Colonic mucosa (tissue), 4 donors: ENCODE measurements at regions not wholly inside any gene's neighbourhood (a gene's known extent, or its start where the extent isn't known, plus 50 kb on each side); places are given as distances from the start of the nearest gene placed in this dataset.

ENCODE experiments used
- DNase-seq: peaks from one replicate; pipeline ENCODE4 v3.0.0-alpha.2; 2020
- H3K27ac ChIP-seq: fragments of 200-600 bp; one replicate; pipeline ENCODE4 v1.8.0; 2021
- H3K27me3 ChIP-seq: fragments of 200-600 bp; one replicate; pipeline ENCODE4 v1.8.0; 2021
- H3K36me3 ChIP-seq: fragments of 200-600 bp; one replicate; pipeline ENCODE4 v1.8.0; 2021
- H3K4me1 ChIP-seq: fragments of 200-600 bp; one replicate; pipeline ENCODE4 v1.8.0; 2021; ENCODE audit warnings: mild to moderate bottlenecking
- H3K4me3 ChIP-seq: fragments of 200-600 bp; one replicate; pipeline ENCODE4 v1.8.0; 2021
- H3K9ac ChIP-seq, 2 donors: one replicate each; pipeline ENCODE4 v1.7.0; 2013; ENCODE audit warnings: control low read depth in 2 of 2, low read depth in 2 of 2, low read length in 2 of 2
- H3K9me3 ChIP-seq: fragments of 200-600 bp; one replicate; pipeline ENCODE4 v1.8.0; 2021
- CTCF ChIP-seq: fragments of 200-600 bp; IDR thresholded peaks from one replicate; pipeline ENCODE4 v1.8.0; 2022; ENCODE audit warnings: antibody characterized with exemption, mild to moderate bottlenecking
- intact Hi-C: fragments of 100-400 bp; cut with DNase I; formaldehyde crosslinking; loops from one replicate; pipeline ENCODE4 v1.14.1; 2022
- donor health status: healthy.
- donor health status: DM: no; HTN: no; CAD: no.
- donor health status: DM: no; HTN: no; CAD: no.

DNA sequence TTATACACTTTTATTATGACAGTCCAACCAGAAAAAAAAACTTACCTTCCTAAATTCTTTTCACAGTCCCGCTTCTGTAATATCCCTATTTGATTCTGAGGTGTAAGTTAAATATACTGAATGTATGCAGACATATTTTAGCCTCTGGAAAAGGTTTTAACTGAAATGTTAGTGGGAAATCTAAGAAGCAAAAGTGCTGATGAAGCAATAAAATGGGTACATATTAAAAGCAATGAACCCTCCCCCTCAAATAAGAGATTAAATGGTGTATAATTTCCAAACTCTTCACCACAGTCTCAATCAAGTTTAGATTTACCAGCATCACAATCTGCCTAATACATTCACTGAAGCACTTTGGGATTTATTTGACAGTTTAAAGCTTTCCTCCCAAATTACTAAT, 688.3 kb upstream of the DIAPH2 start:
- Histone ChIP-seq H3K27ac (no peak overlapping the region), H3K4me1 (no peaks in the 10 kb centered on the region), H3K27me3 (no peaks in the 10 kb centered on the region)

DNA sequence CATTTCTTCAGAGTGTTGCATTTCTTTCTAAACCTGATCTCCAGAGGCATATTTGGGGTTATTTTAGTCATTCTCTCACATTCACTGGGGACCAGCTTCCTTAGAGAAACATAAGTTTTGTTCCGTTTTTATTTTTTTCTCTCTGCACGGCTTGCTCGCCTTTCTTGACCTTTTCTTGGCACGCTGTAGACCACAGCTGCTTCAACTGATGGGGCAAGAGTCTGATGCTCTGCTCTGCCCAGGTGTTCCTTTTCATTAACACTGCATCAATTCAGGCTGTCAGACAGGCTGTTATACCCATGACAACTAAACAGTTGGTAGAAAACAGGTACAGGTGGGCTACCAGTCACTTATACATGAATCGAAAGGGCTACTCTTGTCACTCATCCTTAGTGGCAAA, 682.2 kb upstream of the DIAPH2 start:
- intact Hi-C loops, result no loop called here
- no peaks in the 10 kb centered on the region for H3K9me3 ChIP-seq
- no peaks in the 10 kb centered on the region for H3K27me3 ChIP-seq
- no peak overlapping the region for H3K4me3 ChIP-seq
- H3K27ac ChIP-seq, result no peak overlapping the region
- TF ChIP-seq CTCF, result no peak
- H3K9ac ChIP-seq, result no peak overlapping the region
- H3K4me1 ChIP-seq, result no peaks in the 10 kb centered on the region
- H3K36me3 ChIP-seq, result no peaks in the 10 kb centered on the region
- DNase-seq, result no peak

More for the DNA sequence above, 688.3 kb upstream of the DIAPH2 start:
- H3K4me3 ChIP-seq, result no peak overlapping the region
- TF ChIP-seq CTCF, result no peak
- H3K36me3 ChIP-seq, result no peaks in the 10 kb centered on the region
- intact Hi-C loops, result no loop called here
- H3K9me3 ChIP-seq, result no peaks in the 10 kb centered on the region
- DNase-seq, result no peak
- no peak overlapping the region for H3K9ac ChIP-seq

DNA sequence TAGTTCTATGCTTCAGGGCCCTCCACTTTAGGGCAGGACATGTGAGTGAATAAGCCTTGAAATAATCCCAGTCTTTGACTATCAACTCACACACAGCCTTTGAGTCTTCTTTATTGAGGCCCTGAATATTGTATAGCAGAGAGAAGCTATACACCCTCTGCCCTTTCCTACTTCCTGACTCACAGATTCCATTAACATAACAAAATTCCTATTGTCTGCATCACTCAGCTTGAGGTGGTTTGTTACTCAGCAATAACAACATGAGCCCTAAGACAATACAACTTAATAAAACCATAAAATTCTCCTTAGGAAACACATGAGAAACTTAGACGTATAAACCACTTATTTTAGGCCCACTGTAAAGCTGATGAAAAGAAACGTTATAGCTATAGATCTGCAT, 680.3 kb upstream of the DIAPH2 start:
- no peak for DNase-seq
- Histone ChIP-seq H3K9me3 (no peaks in the 10 kb centered on the region), H3K4me3 (no peak overlapping the region), H3K9ac (no peak overlapping the region), H3K36me3 (no peaks in the 10 kb centered on the region), H3K27ac (no peak overlapping the region), H3K27me3 (no peaks in the 10 kb centered on the region), H3K4me1 (no peaks in the 10 kb centered on the region)
- no peak for TF ChIP-seq CTCF
- intact Hi-C loops, result no loop called here

DNA sequence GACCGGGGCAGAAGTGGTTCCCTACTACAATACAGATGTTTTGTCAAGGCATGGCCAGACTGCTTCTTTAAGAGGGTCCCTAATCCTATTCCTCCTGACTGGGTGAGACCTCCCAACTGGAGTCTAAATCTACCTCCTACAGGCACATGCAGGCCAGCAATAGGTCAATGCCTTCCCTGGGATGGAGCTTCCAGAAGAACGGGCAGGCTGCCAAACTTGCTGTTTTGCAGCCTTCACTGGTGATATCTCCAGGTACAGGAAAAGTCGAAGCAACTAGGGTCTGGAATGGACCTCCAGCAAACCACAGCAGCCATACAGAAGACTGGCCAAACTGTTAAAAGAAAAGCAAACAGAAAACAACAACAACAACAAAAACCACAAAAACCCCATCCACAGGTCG, 678.4 kb upstream of the DIAPH2 start:
- Histone ChIP-seq H3K27me3 (no peaks in the 10 kb centered on the region), H3K27ac (no peak overlapping the region), H3K9me3 (no peaks in the 10 kb centered on the region), H3K4me1 (no peaks in the 10 kb centered on the region), H3K9ac (no peak overlapping the region), H3K36me3 (no peaks in the 10 kb centered on the region), H3K4me3 (no peak overlapping the region)
- no peak for DNase-seq
- intact Hi-C loops, result no loop called here
- TF ChIP-seq CTCF, result no peak

- Histone ChIP-seq H3K4me3 (no peak overlapping the region), H3K4me1 (no peaks in the 10 kb centered on the region), H3K9ac (no peak overlapping the region), H3K36me3 (no peaks in the 10 kb centered on the region), H3K27ac (no peak overlapping the region), H3K27me3 (no peaks in the 10 kb centered on the region), H3K9me3 (no peaks in the 10 kb centered on the region)
- no peak for TF ChIP-seq CTCF
- no peak for DNase-seq
- intact Hi-C loops, result no loop called here
Observed at GRCh38 chrX:96027407-96027806, 657.2 kb upstream of the DIAPH2 start.

DNA sequence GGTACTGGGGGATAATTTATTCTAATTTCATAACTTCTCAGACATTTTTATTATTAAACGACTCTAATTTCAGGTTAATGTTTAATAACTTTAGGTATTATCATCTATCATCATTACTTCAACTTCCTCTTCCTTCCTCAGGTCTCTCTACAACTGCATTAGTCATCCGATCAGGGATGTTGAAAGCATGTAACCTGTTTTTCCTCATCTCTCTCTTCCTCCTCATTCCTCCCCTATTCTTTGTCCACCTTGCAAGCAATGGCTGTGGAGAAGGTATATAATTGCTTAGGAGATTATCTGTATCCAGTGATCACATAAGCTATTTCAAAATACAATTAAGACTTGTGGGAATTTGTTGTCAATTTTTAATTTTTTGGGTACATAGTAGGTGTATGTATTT, 632.6 kb upstream of the DIAPH2 start:
- Histone ChIP-seq H3K9me3 (no peaks in the 10 kb centered on the region), H3K36me3 (no peaks in the 10 kb centered on the region), H3K9ac (no peak overlapping the region), H3K4me1 (no peaks in the 10 kb centered on the region), H3K27ac (no peak overlapping the region), H3K4me3 (no peak overlapping the region), H3K27me3 (no peaks in the 10 kb centered on the region)
- no peak for DNase-seq
- intact Hi-C loops, result no loop called here
- TF ChIP-seq CTCF, result no peak
